Ovary (tissue), 7 donors: ENCODE measurements at regions not wholly inside any gene's neighbourhood (a gene's known extent, or its start where the extent isn't known, plus 50 kb on each side); places are given as distances from the start of the nearest gene placed in this dataset.

ENCODE experiments used
- DNase-seq, 5 donors: peaks; one replicate each; pipeline ENCODE4 v3.0.0-alpha.2; 2019 to 2020
- H3K27ac ChIP-seq, 2 donors: fragments of 200-600 bp; one replicate each; pipeline versions ENCODE4 v1.5.1 to v1.8.0; 2019 to 2022
- H3K27me3 ChIP-seq: fragments of 200-600 bp; one replicate; pipeline ENCODE4 v1.8.0; 2022
- H3K36me3 ChIP-seq: fragments of 200-600 bp; sonication (generic); one replicate; pipeline ENCODE4 v1.5.1; 2019
- H3K4me1 ChIP-seq: one replicate; pipeline ENCODE4 v1.8.1; 2013; ENCODE audit warnings: mild to moderate bottlenecking, moderate library complexity; ENCODE audit not compliant: insufficient read depth
- H3K4me3 ChIP-seq: fragments of 200-600 bp; sonication (generic); one replicate; pipeline ENCODE4 v1.5.1; 2017
- H3K9me3 ChIP-seq, 2 donors: fragments of 200-600 bp in 1 of 2; sonication (generic) in 1 of 2; one replicate each; pipeline versions ENCODE4 v1.5.1 to v1.8.1; 2013 to 2019; ENCODE audit warnings: mild to moderate bottlenecking in 1 of 2, moderate library complexity in 1 of 2
- EP300 ChIP-seq: sonication (generic); formaldehyde crosslinking; IDR thresholded peaks from one replicate; pipeline ENCODE4 v1.6.1; 2017; ENCODE audit warnings: antibody characterized with exemption
- POLR2A ChIP-seq: fragments of 450-650 bp; IDR thresholded peaks from one replicate; pipeline ENCODE4 v1.6.1; 2017; ENCODE audit warnings: antibody characterized with exemption, mild to moderate bottlenecking, moderate library complexity
- WGBS, 3 donors: extraction: QIAGEN DNeasy Blood & Tissue Kit in 1 of 3; methylation state at CpG; one replicate each; pipeline versions ENCODE4 v1.1.5 to v1.1.7; 2013 to 2017; 5-methylcytosine and 5-hydroxymethylcytosine counted together
- intact Hi-C, 4 donors: fragments of 100-400 bp; cut with DNase I; formaldehyde crosslinking; loops; one replicate each; pipeline versions ENCODE4 v1.11.0 to v1.15.1; 2022 to 2023
- TF ChIP-seq, protein P1 (sequence below), 3 donors: fragments of 450-650 bp in 2 of 3; fragments of 200-600 bp in 1 of 3; IDR thresholded peaks; one replicate each; pipeline versions ENCODE4 v1.5.1 to v1.8.0; 2016 to 2022; ENCODE audit warnings: antibody characterized with exemption in 3 of 3, mild to moderate bottlenecking in 1 of 3
- donor health status: DM: no; HTN: no; CAD: no; lungs with moderate emphysema.
- donor health status: DM: no; HTN: no; CAD: no.
- donor health status: Bipolar disorder and iron deficiency.
- donor health status: DM: no; HTN: no; CAD: no.
- donor health status: DM: yes; HTN: yes; CAD: no.

- no peak for TF ChIP-seq EP300
- TF ChIP-seq POLR2A = no peak
- TF ChIP-seq, protein P1, sequence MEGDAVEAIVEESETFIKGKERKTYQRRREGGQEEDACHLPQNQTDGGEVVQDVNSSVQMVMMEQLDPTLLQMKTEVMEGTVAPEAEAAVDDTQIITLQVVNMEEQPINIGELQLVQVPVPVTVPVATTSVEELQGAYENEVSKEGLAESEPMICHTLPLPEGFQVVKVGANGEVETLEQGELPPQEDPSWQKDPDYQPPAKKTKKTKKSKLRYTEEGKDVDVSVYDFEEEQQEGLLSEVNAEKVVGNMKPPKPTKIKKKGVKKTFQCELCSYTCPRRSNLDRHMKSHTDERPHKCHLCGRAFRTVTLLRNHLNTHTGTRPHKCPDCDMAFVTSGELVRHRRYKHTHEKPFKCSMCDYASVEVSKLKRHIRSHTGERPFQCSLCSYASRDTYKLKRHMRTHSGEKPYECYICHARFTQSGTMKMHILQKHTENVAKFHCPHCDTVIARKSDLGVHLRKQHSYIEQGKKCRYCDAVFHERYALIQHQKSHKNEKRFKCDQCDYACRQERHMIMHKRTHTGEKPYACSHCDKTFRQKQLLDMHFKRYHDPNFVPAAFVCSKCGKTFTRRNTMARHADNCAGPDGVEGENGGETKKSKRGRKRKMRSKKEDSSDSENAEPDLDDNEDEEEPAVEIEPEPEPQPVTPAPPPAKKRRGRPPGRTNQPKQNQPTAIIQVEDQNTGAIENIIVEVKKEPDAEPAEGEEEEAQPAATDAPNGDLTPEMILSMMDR (IDR thresholded peaks at IDR 0.05) = no peak
- Histone ChIP-seq H3K4me3 (no peak overlapping the region), H3K27me3 (no peaks in the 10 kb centered on the region), H3K36me3 (no peaks in the 10 kb centered on the region), H3K27ac (no peak overlapping the region), H3K9me3 (no peaks in the 10 kb centered on the region), H3K4me1 (peaks cover 7% of the 10 kb centered on the region)
- WGBS, 3 donors = 17 to 32% (median 22%) methylated on average over 6 of the region's 6 CpGs
- DNase-seq = no peak
- intact Hi-C loops = no loop called here
Observed at GRCh38 chr2:224272237-224272910, 129.5 kb downstream of the FAM124B start.

- Histone ChIP-seq H3K27me3 (no peaks in the 10 kb centered on the region), H3K9me3 (no peaks in the 10 kb centered on the region), H3K4me3 (no peak overlapping the region), H3K36me3 (no peaks in the 10 kb centered on the region), H3K27ac (no peak overlapping the region), H3K4me1 (peaks cover 7% of the 10 kb centered on the region)
- intact Hi-C loops = no loop called here
- WGBS, 3 donors = 26 to 39% (median 36%) methylated on average over 1 of the region's 1 CpG
- no peak for DNase-seq
- TF ChIP-seq POLR2A (no peak), EP300 (no peak)
- TF ChIP-seq, protein P1 (IDR thresholded peaks at IDR 0.05) = no peak
Observed at GRCh38 chr2:224271617-224272236, 130.2 kb downstream of the FAM124B start.

DNA sequence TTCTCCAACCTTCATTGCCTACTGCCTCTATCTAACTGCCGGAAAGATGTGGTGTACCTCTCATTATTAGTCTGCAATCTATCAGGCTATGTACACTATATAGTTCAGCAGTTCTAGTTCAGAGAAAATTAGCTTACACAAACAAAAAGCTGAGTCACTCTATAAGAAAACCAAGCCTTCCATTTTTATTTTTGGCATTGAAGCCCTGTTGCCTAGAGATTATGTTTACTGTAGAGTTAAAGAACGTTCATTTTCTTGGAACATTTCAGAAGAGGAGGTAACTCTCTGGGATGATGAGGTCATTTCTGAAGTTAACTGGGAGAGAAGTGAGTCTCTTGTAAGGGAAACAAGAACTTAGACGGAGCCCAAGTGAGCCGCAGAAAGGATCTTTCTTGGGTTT is 133.5 kb downstream of the FAM124B start:
- Histone ChIP-seq H3K27me3 (no peaks in the 10 kb centered on the region), H3K4me3 (no peak overlapping the region), H3K9me3 (no peaks in the 10 kb centered on the region), H3K27ac (no peak overlapping the region), H3K36me3 (no peaks in the 10 kb centered on the region), H3K4me1 (peaks cover 7% of the 10 kb centered on the region)
- TF ChIP-seq EP300 = no peak
- TF ChIP-seq, protein P1 (IDR thresholded peaks at IDR 0.05) = no peak
- no peak for TF ChIP-seq POLR2A
- DNase-seq = no peak
- intact Hi-C loops = no loop called here
- WGBS, 3 donors = 32 to 46% (median 41%) methylated on average over 4 of the region's 4 CpGs

DNA sequence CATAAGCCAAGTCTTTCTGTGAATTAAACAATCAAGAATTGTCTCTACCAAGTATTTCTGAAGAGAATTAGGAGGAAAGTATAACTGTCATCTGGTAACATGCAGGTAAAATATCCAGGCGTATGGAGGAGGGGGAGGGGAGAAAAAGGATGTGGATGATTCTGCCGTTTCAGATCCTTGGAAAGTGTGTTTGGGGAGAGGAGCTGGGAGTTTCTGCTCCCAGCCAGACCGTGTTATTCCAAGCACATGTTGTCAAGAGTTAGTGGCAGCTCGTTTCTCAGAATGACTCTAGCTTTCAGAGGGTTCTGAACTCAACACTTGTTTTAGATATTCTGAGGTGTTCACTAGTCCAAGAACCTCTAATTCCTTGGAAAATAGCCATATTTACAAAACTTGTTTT is 137.6 kb downstream of the FAM124B start:
- intact Hi-C loops = no loop called here
- TF ChIP-seq EP300 (no peak), POLR2A (no peak)
- TF ChIP-seq, protein P1 (IDR thresholded peaks at IDR 0.05) = no peak
- WGBS, 3 donors = 29 to 32% (median 31%) methylated on average over 4 of the region's 4 CpGs

More for the DNA sequence above, 137.6 kb downstream of the FAM124B start:
- DNase-seq = no peak
- H3K36me3 ChIP-seq = no peaks in the 10 kb centered on the region
- H3K27me3 ChIP-seq = no peaks in the 10 kb centered on the region
- no peak overlapping the region for H3K4me3 ChIP-seq
- H3K9me3 ChIP-seq = no peaks in the 10 kb centered on the region
- peaks cover 5% of the 10 kb centered on the region for H3K4me1 ChIP-seq
- H3K27ac ChIP-seq = no peak overlapping the region
